GM04504 (cell line): ENCODE measurements at regions not wholly inside any gene's neighbourhood (a gene's known extent, or its start where the extent isn't known, plus 50 kb on each side); places are given as distances from the start of the nearest gene placed in this dataset.

Experiments used
- DNase-seq: peaks from one replicate; pipeline ENCODE4 v3.0.0-alpha.2; 2012; ENCODE audit warnings: low read depth

DNA sequence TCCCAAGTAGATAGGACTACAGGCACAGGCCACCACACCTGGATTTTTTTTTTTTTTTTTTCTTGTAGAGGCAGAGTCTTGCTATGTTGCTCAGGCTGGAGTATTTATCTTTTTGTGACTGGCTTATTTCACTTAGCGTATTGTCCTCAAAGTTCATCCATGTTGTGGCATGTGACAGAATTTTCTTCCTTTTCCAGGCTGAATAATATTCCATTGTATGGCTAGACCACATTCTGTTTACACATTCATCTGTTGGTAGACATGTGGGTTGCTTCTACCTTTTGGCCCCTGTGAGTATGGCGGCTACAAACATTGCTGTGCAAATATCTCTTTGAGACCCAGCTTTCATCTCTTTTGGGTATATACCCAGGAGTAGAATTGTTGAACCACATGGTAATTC lies 160.2 kb upstream of the SMAD3 start:
- DNase-seq: no peak

DNA sequence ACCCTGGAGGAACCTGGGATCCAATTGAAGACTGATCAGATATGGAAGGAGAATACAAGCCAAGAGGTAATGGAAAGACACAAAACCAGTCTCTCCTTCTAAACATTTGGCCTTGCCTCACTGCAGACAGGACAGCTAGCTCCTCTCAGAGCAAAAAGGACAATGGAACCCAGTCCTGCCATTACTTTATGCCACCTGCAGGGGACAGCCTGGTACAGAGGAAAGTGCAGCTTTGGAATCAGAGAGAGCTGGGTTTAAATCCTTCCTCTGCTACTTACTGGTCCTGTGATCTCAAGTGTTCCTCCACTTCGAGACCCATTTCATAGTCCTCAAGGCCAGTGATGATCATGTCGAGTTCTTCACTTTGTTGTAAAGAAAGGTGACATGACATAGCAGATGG lies 159.4 kb upstream of the SMAD3 start:
- no peak for DNase-seq

- DNase-seq: no peak
Observed at GRCh38 chr15:66906668-66907614, 158.5 kb upstream of the SMAD3 start.

DNA sequence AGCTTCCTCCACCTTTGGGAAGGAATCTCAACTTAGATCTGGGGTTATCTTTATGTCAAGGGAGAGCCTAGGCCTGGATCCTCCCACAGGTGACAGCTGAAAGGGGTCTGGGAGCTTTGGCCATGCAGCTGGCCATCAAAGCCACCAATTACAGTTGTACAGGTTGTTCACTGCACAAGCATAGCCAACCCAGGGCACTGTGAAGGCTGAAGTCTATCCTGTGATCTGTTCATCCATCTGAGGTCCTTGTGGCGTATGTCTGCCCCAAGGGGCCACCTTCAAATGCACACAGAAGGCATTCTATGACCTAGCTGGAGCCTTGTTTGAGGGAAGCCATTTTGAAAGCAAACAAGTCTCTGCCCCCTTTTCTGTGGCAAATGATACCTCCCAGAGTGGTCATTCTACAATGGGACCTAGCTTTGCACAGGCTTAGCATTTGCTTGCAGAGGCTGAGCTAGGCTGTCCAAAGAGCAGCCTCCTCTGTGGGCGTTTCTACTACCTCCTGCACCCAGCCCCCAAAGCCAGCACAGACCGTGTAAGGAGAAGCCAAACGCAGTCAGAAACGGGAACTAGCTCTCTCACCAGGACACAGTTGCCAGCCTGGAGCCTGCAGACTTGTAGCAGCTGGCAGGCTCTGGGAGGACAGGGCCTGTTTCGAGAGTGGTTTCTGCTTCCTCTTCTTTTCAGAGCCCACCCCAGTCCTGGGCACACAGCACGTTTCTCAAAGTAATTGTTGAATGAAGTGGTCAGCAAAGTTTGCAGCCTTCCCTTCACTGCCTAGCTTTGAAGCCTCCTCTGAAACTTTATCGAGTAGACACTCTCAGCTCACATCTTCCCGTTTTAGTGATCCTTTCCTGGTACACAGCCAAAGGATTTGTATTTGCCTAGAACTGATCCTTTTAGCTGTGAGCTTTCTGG lies 157.3 kb upstream of the SMAD3 start:
- no peak for DNase-seq

DNA sequence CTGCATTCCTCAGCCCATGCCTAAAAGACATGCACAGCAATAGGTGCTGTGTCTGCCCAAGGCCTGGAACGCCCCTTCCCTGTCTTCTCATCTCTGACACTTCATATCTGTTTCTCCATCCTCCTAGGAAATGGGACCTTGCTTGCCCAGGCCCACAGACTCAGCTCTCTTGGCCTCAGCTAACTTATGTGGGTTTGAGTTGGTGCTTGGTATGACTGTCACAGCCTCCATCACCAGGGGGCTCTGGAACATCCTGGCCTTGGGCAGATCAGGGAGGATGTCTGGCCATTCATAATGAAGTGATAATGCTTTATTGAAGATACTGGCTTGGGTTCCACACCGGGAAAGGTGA lies 156.7 kb upstream of the SMAD3 start:
- DNase-seq: no peak

DNA sequence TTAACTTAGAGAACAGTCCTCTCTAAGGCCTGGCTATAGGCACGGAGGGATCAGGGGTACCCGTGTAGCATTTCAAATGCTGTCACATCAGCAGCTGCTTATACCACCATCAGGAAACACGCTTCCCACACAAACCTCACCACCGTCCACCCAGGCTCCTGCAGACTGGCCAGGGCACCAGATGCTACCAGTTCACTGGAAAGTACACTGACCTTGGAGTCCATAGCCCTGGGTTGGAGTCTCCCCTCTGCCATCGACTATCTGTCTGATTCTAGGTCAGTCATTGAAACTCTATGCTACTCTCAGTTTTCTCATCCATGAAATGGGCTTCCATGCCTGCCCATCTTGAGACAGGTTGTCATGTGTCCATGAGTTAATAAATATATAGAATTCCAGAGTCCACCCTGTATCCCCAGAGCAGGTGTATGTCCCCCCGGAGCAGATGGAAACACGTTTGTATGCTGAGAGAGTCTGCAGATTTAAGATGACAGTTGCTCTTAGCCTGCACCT lies 156.0 kb upstream of the SMAD3 start:
- DNase-seq: no peak

DNA sequence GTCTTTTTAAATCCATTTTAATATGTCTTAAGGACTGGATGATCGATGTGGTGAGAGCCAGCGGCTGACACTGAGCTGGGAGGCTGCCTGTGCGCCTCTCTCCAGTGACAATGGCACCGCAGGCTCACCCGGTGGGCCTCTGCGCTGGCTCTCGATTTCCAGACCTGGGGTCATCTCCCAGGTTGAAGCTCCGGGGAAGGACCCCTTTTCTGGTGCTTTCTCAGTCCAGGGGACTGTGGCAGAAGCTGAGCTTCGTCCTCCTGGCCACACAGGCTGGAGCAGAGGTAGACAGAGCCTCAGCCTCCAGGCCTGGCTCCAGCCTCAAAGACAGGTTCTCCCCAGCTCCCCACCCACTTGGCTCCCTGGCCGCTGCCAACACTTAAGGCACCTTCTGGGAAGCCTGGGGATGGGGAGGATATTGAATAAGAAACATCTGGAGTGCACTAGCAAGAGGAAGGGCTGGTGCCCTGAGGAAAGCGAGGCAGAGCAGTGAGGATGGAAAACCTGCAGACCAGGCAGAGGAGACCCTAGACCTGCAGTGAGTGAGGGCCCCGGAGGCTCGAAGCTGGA lies 154.2 kb upstream of the SMAD3 start:
- no peak for DNase-seq

GRCh38 chr15:66912001-66912400 lies 153.4 kb upstream of the SMAD3 start:
- DNase-seq: no peak

- no peak for DNase-seq
Observed at GRCh38 chr15:66912441-66912840, 153.0 kb upstream of the SMAD3 start.

DNA sequence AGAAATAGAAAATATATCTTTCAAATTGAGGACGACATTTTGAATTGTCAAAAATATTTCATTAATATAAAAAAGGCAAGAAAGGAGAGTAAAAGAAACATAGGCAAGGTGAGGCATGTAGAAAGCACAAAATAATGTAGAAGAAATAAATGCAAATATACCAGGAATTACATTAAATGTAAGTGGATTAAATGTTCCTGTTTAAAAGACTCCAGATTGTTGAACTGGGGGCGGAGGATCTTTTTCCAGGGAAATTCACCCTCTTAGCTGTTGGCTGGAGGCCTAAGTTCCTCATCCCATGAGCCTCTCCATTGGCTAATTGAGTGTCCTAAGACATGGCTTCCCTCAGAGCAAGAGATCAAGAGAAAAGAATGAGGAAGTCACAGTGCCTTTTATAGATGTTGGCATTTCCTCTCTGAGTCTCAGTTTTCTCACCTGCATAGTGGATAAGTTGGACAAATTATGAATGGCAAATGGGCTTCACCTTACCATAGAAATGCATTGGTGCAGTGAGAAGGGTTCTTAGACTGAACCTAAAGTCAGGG lies 147.4 kb upstream of the SMAD3 start:
- no peak for DNase-seq

DNA sequence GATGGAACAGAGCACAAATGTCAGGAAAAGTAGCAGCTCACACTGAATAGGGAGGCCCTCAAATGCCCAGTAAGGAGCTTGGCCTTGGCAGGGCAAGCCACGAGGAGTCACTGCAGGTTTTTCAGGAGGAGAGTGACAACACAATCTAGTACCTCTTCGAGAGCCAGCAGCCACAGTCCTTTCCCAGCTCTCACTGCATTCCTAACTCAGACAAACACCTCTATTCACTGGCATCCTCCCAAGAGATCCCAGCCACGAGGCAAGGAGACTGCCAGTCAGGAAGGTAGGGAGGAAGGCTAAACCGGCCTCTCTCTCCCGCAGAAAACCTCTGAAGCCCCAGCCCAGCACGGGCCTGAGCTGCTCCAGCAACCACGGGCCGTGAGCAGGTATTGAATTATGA lies 146.0 kb upstream of the SMAD3 start:
- no peak for DNase-seq

DNA sequence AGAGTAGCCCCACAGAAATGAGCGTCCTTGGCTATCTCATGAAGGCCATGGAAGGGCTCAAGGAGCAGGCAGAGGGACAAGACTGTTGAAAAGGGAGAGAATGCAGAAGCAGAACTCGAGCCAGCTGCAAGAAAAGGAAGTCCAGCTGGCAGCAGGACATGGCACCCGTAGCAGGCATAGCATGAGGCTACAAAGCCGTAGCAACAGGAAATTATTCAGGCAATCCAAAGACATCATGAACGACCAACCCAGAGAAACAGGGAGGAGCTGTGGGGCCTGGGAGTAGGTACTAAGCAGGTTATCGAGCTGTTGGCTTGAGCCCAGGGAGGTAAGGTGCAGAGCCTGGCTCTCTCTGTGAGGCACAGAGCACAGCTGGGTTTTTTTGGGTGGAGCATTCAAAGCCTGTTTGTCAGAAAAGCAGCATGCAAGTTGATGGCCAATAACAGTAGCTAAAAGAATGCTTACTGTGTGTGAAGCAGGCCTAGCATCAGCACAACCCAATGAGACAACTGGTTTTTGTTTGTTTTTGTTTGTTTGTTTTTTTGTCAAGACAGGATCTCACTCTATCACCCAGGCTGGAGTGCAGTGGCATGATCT lies 144.0 kb upstream of the SMAD3 start:
- DNase-seq: no peak

DNA sequence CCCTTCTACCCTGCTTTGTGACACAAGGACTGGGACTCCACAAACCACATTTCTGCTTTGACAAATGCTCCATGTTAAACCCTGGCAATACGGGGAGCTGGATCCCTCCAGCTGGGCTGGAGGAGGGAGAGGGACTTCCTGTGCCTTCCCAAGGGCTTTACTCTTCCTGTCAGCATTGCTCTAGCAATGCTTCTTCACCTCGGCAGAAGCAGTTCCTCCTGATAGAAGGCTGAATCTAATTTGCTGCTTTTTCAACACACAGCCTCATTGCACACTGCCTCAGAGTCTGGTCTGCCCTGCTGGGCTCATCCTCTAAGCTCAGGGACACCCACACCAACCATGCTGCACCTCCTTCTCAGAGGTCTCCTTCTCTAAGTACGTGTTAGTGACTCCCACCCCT lies 142.8 kb upstream of the SMAD3 start:
- no peak for DNase-seq

DNA sequence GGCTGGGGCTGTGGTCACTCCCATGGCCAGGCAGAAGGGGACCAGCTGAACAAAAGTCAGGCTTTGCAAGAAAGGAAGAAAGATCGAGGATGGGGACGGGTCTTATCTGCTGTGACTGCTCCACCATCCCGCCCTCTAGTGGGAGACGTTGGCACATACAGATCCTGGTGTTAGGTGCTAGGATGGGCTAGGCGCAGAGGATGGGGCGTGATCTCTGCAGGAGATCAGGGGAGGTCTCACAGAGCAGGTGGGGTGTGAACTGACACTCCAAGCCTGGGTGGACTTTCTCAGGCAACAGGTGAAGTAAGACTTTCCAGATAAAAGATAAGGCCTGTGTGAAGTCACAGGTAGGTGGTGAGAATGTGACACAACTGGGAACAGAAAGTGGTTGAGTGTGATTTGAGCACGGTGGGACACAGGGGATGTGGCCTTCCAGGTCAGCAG lies 141.9 kb upstream of the SMAD3 start:
- DNase-seq: no peak

DNA sequence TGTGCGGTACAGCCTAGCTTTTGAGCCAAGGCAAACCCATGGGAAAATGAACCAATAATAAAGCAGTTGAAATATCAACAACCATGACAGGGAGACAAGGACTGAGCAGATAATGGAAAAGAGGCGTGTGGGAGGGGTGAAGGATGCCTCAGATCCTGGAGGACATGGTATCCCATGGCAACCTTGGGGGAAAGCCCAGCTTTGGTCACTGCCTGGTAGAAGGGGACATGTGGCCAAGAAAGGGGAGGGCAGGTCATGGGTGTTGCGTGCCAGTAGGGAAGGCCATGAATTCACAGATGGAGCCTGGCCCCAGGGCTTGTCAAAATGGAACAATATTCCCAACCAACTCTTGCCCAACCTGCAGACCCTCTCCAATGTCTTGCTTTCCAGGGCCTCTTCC lies 140.5 kb upstream of the SMAD3 start:
- no peak for DNase-seq

DNA sequence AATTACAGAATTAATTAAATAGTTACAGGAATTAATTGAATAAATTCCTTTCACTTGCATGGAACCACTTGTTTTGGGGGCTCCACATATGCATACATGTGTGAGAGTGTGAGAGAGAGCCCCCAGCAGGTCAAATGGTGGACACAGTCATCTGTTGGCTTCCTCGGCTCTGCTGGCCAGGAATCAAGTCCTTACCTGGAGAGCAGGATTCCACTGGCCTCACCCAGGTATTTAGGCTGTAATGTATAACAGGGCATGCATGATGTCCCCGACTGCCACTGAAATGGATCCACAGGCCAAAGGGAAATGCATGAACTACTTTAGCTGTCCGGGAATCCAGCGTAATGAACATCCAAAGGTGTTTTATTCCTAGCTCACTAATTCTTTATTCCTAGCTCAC lies 139.7 kb upstream of the SMAD3 start:
- DNase-seq: no peak

DNA sequence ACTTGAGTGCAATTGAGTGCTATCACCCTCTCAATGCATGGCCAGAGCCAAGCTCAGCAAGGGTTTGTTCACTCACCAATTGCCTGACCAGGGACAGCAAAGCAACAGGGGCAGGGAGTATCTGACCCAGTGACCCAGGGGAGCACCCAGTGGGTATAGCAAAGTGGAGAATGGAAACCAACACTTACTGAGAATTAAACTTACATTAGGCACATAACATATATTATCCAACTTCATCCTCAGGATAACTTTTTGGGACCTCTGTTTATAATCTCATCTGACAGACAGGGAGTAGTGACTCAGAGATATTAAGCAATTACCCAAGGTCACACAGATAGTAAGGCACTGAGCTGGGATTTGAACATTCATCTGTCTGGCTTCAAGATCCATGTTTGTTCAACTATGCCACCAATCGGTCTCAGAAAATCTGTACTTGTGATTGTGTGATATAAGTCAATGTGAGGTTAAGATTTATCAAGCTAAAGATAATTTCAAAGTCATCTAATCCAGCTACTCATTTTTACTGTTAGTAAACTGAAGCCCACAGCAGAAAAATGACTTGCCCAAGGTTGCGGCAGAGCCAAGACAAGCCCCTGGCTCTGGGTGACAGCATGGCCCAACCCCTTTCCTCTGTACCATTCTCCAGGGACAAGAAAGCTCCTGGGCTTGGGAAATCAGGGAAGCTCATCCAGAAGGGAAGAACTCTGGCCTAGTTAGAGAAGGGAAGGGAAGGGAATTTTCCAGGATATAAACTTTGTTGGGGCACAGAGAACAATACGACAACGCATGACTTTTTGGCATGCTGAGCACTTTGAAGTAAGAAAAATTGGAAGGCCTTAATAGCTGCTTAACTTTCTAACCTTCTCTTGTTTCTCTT lies 138.0 kb upstream of the SMAD3 start:
- no peak for DNase-seq

- DNase-seq: no peak
Observed at GRCh38 chr15:66928101-66928500, 137.3 kb upstream of the SMAD3 start.

DNA sequence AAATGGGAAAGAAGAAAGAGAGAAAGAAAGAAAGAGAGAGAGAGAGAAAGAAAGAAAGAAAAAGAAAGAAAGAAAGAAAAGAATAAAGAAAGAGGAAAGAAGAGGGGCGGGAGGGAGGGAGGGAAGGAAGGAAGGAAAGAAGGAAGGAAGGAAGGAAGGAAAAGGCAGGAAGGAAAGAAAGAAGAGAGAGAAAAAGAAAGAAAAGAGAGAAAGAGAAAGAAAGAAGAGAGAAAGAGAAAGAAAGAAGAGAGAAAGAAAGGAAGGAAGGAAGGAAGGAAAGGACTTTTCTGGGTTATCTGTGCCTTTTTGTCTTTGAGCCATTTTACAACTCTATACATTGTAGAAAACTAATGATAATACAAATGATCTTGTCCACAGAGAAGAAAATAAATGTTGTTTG lies 136.6 kb upstream of the SMAD3 start:
- no peak for DNase-seq

GRCh38 chr15:66929843-66930402 lies 135.5 kb upstream of the SMAD3 start:
- no peak for DNase-seq
